MM.1S (cell line): ENCODE measurements at regions not wholly inside any gene's neighbourhood (a gene's known extent, or its start where the extent isn't known, plus 50 kb on each side); places are given as distances from the start of the nearest gene placed in this dataset.

Experiments
- CTCF ChIP-seq: fragments of 300-600 bp; sonication (generic); IDR thresholded peaks from 2 replicates; pipeline ENCODE4 v1.5.1; 2016; ENCODE audit warnings: antibody characterized with exemption, low read length, mixed read lengths
- EZH2 ChIP-seq: fragments of 300-600 bp; sonication (generic); optimal IDR thresholded peaks from 2 replicates; pipeline ENCODE3; 2017; ENCODE audit warnings: low read depth, mild to moderate bottlenecking, antibody characterized with exemption, low read length, mixed read lengths
- EZH2phosphoT487 ChIP-seq: fragments of 300-600 bp; sonication (generic); IDR thresholded peaks from 2 replicates; pipeline ENCODE4 v1.6.1; 2018; ENCODE audit warnings: antibody characterized with exemption, low read length

- TF ChIP-seq CTCF (no peak), EZH2phosphoT487 (no peak), EZH2 (no peak)
These were observed 261.7 kb downstream of the MAT2B start for GRCh38 chr5:163766936-163767670.
